Cardiac muscle cell (in vitro differentiated cells and primary cell): ENCODE measurements at regions not wholly inside any gene's neighbourhood (a gene's known extent, or its start where the extent isn't known, plus 50 kb on each side); places are given as distances from the start of the nearest gene placed in this dataset.
"Not testable (repeated sequence)": the region's sequence is repeated elsewhere in the genome, so short reads cannot be mapped to it uniquely, and the experiment has no call there.

Source experiments
- DNase-seq, 2 donors: peaks; one replicate each; pipeline versions ENCODE4 v3.0.0 to v3.0.0-alpha.2; 2010 to 2017; ENCODE audit warnings: low read depth in 1 of 2, low spot score in 1 of 2
- H3K27ac ChIP-seq: fragments of 200-600 bp; sonication (generic); 2 replicates; pipeline ENCODE4 v1.5.1; 2016
- H3K27me3 ChIP-seq: fragments of 200-600 bp; sonication (generic); 2 replicates; pipeline ENCODE4 v1.6.0; 2016; ENCODE audit warnings: control low read depth
- H3K36me3 ChIP-seq: fragments of 200-600 bp; sonication (generic); 2 replicates; pipeline ENCODE4 v1.5.1; 2016; ENCODE audit warnings: control low read depth
- H3K4me1 ChIP-seq: fragments of 200-600 bp; sonication (generic); 2 replicates; pipeline ENCODE4 v1.8.1; 2017; ENCODE audit warnings: low read depth, mild to moderate bottlenecking, mixed run types
- H3K4me3 ChIP-seq: fragments of 200-600 bp; sonication (generic); 2 replicates; pipeline ENCODE4 v1.5.1; 2016; ENCODE audit warnings: mild to moderate bottlenecking
- H3K9me3 ChIP-seq: fragments of 200-600 bp; sonication (generic); 2 replicates; pipeline ENCODE4 v1.5.1; 2017; ENCODE audit warnings: low read depth, mild to moderate bottlenecking, control low read depth
- CTCF ChIP-seq: IDR thresholded peaks from 2 replicates; pipeline ENCODE4 v1.5.1; 2012; ENCODE audit warnings: low read depth, mild to moderate bottlenecking, low read length

GRCh38 chr1:172838680-172839313, 179.9 kb downstream of the FASLG start:
- TF ChIP-seq CTCF, result no peak
- Histone ChIP-seq H3K4me1 (no peaks in the 10 kb centered on the region), H3K36me3 (no peaks in the 10 kb centered on the region), H3K27ac (no peak overlapping the region), H3K27me3 (no peaks in the 10 kb centered on the region), H3K4me3 (no peak overlapping the region), H3K9me3 (no peaks in the 10 kb centered on the region)
- no peak for DNase-seq

GRCh38 chr1:172839639-172840038, 180.7 kb downstream of the FASLG start:
- H3K27me3 ChIP-seq, H3K4me3 ChIP-seq, H3K36me3 ChIP-seq, DNase-seq, H3K27ac ChIP-seq, H3K4me1 ChIP-seq, H3K9me3 ChIP-seq: not testable (repeated sequence)

- Histone ChIP-seq H3K27ac (no peak overlapping the region), H3K4me3 (no peak overlapping the region), H3K9me3 (no peaks in the 10 kb centered on the region), H3K27me3 (no peaks in the 10 kb centered on the region), H3K4me1 (no peaks in the 10 kb centered on the region), H3K36me3 (no peaks in the 10 kb centered on the region)
- no peak for TF ChIP-seq CTCF
- no peak for DNase-seq
Observed at GRCh38 chr1:172843444-172843843, 184.5 kb downstream of the FASLG start.

GRCh38 chr1:172845371-172845770, 186.5 kb downstream of the FASLG start:
- DNase-seq, result peak in 1 of 2 donors; percentile 66
- no peak for TF ChIP-seq CTCF
- Histone ChIP-seq H3K9me3 (no peaks in the 10 kb centered on the region), H3K27ac (no peak overlapping the region), H3K4me3 (no peak overlapping the region), H3K36me3 (no peaks in the 10 kb centered on the region), H3K27me3 (no peaks in the 10 kb centered on the region), H3K4me1 (no peaks in the 10 kb centered on the region)

GRCh38 chr1:172845865-172846264, 187.0 kb downstream of the FASLG start:
- no peaks in the 10 kb centered on the region for H3K27me3 ChIP-seq
- H3K4me3 ChIP-seq, result no peak overlapping the region
- no peak overlapping the region for H3K27ac ChIP-seq
- H3K36me3 ChIP-seq, result no peaks in the 10 kb centered on the region
- H3K9me3 ChIP-seq, result no peaks in the 10 kb centered on the region
- TF ChIP-seq CTCF, result no peak
- H3K4me1 ChIP-seq, result no peaks in the 10 kb centered on the region
- no peak for DNase-seq

- H3K4me3 ChIP-seq, H3K27ac ChIP-seq, DNase-seq, H3K9me3 ChIP-seq, H3K4me1 ChIP-seq, H3K27me3 ChIP-seq, H3K36me3 ChIP-seq: not testable (repeated sequence)
Observed at GRCh38 chr1:172847814-172848213, 188.9 kb downstream of the FASLG start.

GRCh38 chr1:172849653-172850052, 190.8 kb downstream of the FASLG start:
- no peak for DNase-seq
- no peak overlapping the region for H3K4me3 ChIP-seq
- no peaks in the 10 kb centered on the region for H3K27me3 ChIP-seq
- no peak overlapping the region for H3K27ac ChIP-seq
- H3K36me3 ChIP-seq, result no peaks in the 10 kb centered on the region
- H3K4me1 ChIP-seq, result no peaks in the 10 kb centered on the region
- no peak for TF ChIP-seq CTCF
- H3K9me3 ChIP-seq, result no peaks in the 10 kb centered on the region
